GM18507 (cell line): ENCODE measurements at regions not wholly inside any gene's neighbourhood (a gene's known extent, or its start where the extent isn't known, plus 50 kb on each side); places are given as distances from the start of the nearest gene placed in this dataset.
"Not testable (repeated sequence)": the region's sequence is repeated elsewhere in the genome, so short reads cannot be mapped to it uniquely, and the experiment has no call there.

Experiments
- DNase-seq: peaks from one replicate; pipeline ENCODE4 v3.0.0; 2011; ENCODE audit warnings: low read depth; ENCODE audit not compliant: insufficient read length; ENCODE audit errors: extremely low spot score
- FAIRE-seq: peaks from 2 replicates; lab custom pipeline; 2011; peaks lifted over from hg19 to GRCh38; lab: Jason Lieb, UNC

- FAIRE-seq (no peak), DNase-seq (no peak)
These were observed 346.9 kb upstream of the SNX7 start for GRCh38 chr1:98314601-98315000.

GRCh38 chr1:98306517-98307089 is 354.9 kb upstream of the SNX7 start:
- DNase-seq = no peak
- FAIRE-seq = no peak

GRCh38 chr1:98305362-98305761 is 356.2 kb upstream of the SNX7 start:
- no peak for DNase-seq
- no peak for FAIRE-seq

GRCh38 chr1:98304888-98305287 is 356.6 kb upstream of the SNX7 start:
- FAIRE-seq = no peak

DNA sequence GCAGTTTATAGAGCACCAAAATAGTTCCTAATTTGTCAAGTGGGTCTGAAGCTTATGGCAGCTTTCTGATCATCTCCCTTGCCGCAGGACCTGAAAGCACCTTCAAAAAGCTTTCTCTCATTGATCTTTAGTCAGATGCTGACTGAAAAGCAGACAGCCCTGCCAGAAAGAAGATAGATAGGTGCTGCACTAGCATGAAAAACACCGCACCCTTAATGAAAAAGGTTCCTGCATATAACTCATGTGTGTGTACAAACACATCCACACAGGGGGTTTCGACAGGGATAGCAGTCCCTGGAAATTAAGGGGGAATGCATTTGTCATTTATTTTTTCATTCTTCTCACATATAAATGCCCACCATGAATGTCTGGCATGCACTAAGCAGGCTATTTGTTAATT is 361.7 kb upstream of the SNX7 start:
- DNase-seq (no peak), FAIRE-seq (no peak)

More at GRCh38 chr1:98304888-98305287, 356.6 kb upstream of the SNX7 start:
- DNase-seq = no peak

GRCh38 chr1:98299313-98299712 is 362.2 kb upstream of the SNX7 start:
- no peak for DNase-seq
- no peak for FAIRE-seq

DNA sequence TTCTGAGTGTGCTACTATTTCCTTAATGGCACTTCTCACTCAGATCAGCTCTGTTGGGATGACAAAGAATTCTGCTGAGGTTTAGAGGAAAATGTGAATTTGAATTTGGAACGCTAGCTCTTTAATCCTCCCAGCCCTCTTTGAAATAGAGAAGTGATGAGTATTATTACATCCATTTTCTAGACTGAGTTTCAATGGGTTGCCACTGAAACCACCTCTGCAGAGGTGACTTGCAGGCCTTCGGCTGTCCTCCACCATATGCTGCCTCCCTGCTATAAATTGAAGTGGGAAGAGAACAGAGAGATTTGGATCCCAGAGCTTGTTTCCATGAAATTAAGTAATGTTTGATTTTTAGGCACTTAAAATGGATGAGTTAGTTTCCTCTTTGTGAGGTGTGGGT is 363.2 kb upstream of the SNX7 start:
- DNase-seq = no peak
- no peak for FAIRE-seq

DNA sequence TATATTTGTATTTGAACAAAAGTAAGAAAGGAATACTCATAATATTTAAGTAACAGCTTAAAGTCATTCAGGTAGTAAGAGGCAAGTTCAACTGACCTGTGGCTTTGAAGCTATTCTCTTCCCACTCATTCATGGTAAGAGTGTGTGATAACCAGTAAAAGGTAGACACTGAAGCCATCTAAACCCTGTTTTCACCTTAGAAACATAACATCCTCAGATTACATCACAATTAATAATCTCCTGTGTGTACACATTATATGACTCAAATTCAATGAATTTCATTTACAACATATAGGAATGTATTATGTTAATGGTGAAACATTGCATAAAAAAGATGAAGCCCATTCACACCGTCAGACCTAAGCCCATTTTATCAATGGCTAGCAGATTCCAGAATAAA is 364.8 kb upstream of the SNX7 start:
- no peak for FAIRE-seq

GRCh38 chr1:98294127-98294526 is 367.4 kb upstream of the SNX7 start:
- no peak for FAIRE-seq

More for the DNA sequence above, 364.8 kb upstream of the SNX7 start:
- DNase-seq = no peak

GRCh38 chr1:98292994-98293393 is 368.5 kb upstream of the SNX7 start:
- no peak for FAIRE-seq
- DNase-seq = no peak

More at GRCh38 chr1:98294127-98294526, 367.4 kb upstream of the SNX7 start:
- DNase-seq = no peak

DNA sequence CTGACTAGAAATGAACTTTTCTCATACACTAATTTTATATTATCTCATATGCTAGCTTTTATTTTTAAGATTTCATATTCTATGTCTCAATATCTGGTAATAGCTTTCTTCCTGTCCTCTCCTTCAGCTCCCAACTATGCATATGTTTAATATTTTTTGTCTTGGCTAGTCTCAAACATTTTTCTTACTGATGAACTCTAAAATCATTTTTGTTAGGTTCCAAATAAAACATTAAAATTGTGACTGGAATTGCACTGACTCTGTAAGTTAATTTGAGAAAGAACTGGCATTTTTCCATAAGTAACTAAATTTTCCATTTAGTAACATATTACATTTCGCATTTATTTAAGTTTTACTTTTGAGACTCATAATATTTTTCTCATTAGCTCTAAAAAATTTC is 368.5 kb upstream of the DPYD start:
- no peak for DNase-seq
- no peak for FAIRE-seq

GRCh38 chr1:98288494-98288893 is 367.7 kb upstream of the DPYD start:
- no peak for FAIRE-seq
- DNase-seq = no peak

- DNase-seq (no peak), FAIRE-seq (no peak)
These were observed 366.8 kb upstream of the DPYD start for GRCh38 chr1:98287626-98288025.

DNA sequence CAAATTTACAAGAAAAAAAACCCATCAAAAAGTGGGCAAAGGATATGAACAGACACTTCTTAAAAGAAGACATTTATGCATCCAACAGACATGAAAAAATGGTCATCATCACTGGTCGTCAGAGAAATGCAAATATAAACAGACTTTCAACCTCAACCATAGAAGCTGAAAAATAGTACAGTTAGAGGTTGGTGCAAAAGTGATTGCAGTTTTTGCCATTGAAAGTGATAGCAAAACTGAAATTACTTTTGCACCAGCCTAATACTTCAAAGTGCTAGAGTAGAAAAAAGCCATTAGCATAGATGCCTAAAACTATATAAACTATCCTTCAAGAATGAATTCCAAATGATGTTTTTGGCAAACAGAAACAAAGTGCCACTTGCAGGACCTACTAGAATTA is 365.8 kb upstream of the DPYD start:
- FAIRE-seq (no peak), DNase-seq (no peak)

GRCh38 chr1:98285286-98285685 is 364.5 kb upstream of the DPYD start:
- not testable (repeated sequence) for FAIRE-seq, DNase-seq

DNA sequence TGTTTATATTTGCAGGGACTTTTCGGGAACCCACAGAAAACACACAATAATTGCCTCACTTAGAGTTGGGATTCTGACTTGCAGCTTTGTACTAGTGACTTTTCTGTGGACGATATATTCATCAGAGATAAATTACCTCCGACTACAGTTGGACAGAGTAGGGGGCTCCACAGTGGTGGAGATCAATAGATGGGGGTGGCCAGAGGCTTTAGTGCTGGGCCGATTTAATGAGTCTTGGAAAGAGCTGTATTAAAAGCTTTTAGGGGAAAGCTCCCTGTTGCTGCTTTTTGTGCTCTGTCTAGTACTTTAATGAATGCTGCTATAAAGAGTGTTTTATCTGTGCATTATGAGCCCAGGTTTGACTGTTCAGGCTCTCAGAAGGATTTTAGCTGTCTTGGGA is 359.2 kb upstream of the DPYD start:
- no peak for FAIRE-seq
- DNase-seq = no peak

GRCh38 chr1:98278055-98278454 is 357.2 kb upstream of the DPYD start:
- DNase-seq (no peak), FAIRE-seq (no peak)

DNA sequence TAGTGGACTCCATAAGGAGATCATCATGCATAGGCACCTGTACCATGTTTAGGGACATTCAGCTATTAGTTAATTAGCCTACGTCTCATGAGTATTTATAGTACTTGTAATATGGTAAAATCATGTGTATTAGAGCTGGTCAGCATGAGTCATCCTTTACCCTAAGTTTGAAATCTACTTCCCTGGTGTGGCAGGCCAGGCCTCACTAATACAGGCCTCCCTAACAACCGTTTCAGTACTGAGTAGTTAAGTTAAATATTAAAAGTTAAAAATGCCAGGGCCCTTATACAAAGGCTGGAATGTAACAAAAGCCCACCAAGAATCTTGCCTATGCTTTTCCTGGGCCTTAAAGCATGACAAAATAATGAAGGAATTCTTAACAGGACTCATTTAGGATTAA is 356.3 kb upstream of the DPYD start:
- FAIRE-seq = no peak
- DNase-seq = no peak

DNA sequence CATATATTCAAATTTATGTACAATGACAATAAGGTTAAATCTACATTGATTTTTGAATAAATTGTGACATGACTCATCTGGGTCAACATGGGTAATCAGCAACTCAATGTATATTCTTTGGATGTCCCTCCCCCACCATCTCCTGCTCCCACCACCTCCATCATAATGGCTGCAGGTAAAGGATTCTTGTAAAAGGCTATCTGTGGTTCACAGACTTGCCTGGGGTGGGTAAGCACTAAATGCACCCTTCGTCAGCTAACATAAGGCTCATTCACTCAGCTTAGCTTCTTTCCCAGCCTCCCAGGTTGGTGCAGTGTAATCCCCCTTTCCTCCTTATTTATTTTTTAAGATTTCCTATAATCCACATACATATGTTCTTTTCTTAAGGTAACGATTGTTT is 355.7 kb upstream of the DPYD start:
- no peak for FAIRE-seq
- DNase-seq = no peak

- FAIRE-seq (no peak), DNase-seq (no peak)
These were observed 347.5 kb upstream of the DPYD start for GRCh38 chr1:98268316-98268715.

GRCh38 chr1:98267423-98267822 is 346.6 kb upstream of the DPYD start:
- DNase-seq = no peak
- FAIRE-seq = no peak

- FAIRE-seq = no peak
- DNase-seq = no peak
These were observed 343.9 kb upstream of the DPYD start for GRCh38 chr1:98264727-98265126.
